HepG2 (cell line): ENCODE measurements at regions not wholly inside any gene's neighbourhood (a gene's known extent, or its start where the extent isn't known, plus 50 kb on each side); places are given as distances from the start of the nearest gene placed in this dataset.
A peak's percentile ranks its signal among the peaks of the same experiment; 100 is the strongest.

Source experiments
- ATAC-seq: fragments of 200-7000 bp; cut with Tn5 transposase; 3 replicates; pipeline ENCODE4 v1.9.1; 2020; ENCODE audit warnings: mild to moderate bottlenecking, moderate library complexity
- BruUV-seq: library from RNA; stranded (reverse); fragments of 400-500 nt; replicated peaks from 2 replicates; lab custom pipeline; 2021; lab: Mats Ljungman, UMichigan
- CTCF ChIA-PET: fragments of 300-600 bp; formaldehyde crosslinking; extraction: SDS; loops from one replicate; lab custom pipeline; 2021; ENCODE audit warnings: low total read pairs, inconsistent platforms, low intra/inter-chr PET ratio; lab: Yijun Ruan, JAX
- POLR2A ChIA-PET: fragments of 350-600 bp; sonication (Branson Sonifier 250); formaldehyde crosslinking; loops from one replicate; lab custom pipeline; 2020; ENCODE audit warnings: antibody characterized with exemption, inconsistent platforms; lab: Yijun Ruan, JAX
- DNase-seq: peaks from one replicate; pipeline ENCODE4 v3.0.0-alpha.2; 2015; ENCODE audit warnings: low spot score
- FAIRE-seq: peaks from 3 replicates; lab custom pipeline; 2011; peaks lifted over from hg19 to GRCh38; lab: Jason Lieb, UNC
- H2AFZ ChIP-seq: one replicate; pipeline ENCODE4 v1.6.1; 2011; ENCODE audit warnings: low read length, inconsistent platforms
- H3K27ac ChIP-seq: fragments of 300-600 bp; 3 replicates; pipeline ENCODE4 v1.8.0; 2011; ENCODE audit warnings: mixed run types, mild to moderate bottlenecking, mixed read lengths, low read length, inconsistent platforms; ENCODE audit not compliant: insufficient read depth; ENCODE audit errors: extremely low read length
- H3K27me3 ChIP-seq, 2 experiments: fragments of 200-600 bp in 1 of 2; 2 replicates in 1 of 2; 3 replicates in 1 of 2; pipeline versions ENCODE4 v1.6.0 to v1.8.0; 2011; ENCODE audit warnings: low read length in 2 of 2, mild to moderate bottlenecking in 2 of 2, moderate library complexity in 2 of 2, inconsistent platforms in 1 of 2; ENCODE audit not compliant: insufficient read depth in 2 of 2, control insufficient read depth in 1 of 2
- H3K36me3 ChIP-seq, 2 experiments: fragments of 200-600 bp in 1 of 2; replicated peaks in 1 of 2; 2 replicates in 1 of 2; 3 replicates in 1 of 2; pipeline versions ENCODE4 v1.5.1 to v1.8.0; 2011; ENCODE audit warnings: low read length in 2 of 2, inconsistent platforms in 1 of 2; ENCODE audit not compliant: insufficient read depth in 2 of 2, control insufficient read depth in 1 of 2
- H3K4me1 ChIP-seq: 2 replicates; pipeline ENCODE4 v1.5.1; 2012; ENCODE audit warnings: low read length, inconsistent platforms; ENCODE audit not compliant: insufficient read depth
- H3K4me2 ChIP-seq: 2 replicates; pipeline ENCODE4 v1.6.0; 2011; ENCODE audit warnings: low read depth, low read length, inconsistent platforms
- H3K4me3 ChIP-seq, 3 experiments: fragments of 200-600 bp in 1 of 3; sonication (generic), shearing (Covaris generic) in 1 of 3; replicated peaks in 1 of 3; 2 replicates each; pipeline ENCODE4 v1.5.1; 2011 to 2016; ENCODE audit warnings: low read length in 3 of 3, inconsistent platforms in 2 of 3, low read depth in 2 of 3, mild to moderate bottlenecking in 2 of 3, control low read depth in 1 of 3, mixed read lengths in 1 of 3; ENCODE audit not compliant: insufficient read depth in 1 of 3
- H3K79me2 ChIP-seq: one replicate; pipeline ENCODE4 v1.6.1; 2011; ENCODE audit warnings: low read length, inconsistent platforms; ENCODE audit not compliant: insufficient read depth
- H3K9ac ChIP-seq: 2 replicates; pipeline ENCODE4 v1.6.0; 2011; ENCODE audit warnings: mild to moderate bottlenecking, low read depth, low read length, inconsistent platforms; ENCODE audit not compliant: insufficient read depth
- H3K9me3 ChIP-seq: 2 replicates; pipeline ENCODE4 v1.5.1; 2012; ENCODE audit warnings: mild to moderate bottlenecking, low read length
- H4K20me1 ChIP-seq: 2 replicates; pipeline ENCODE4 v1.6.0; 2011; ENCODE audit warnings: inconsistent platforms, mild to moderate bottlenecking, low read length, moderate library complexity; ENCODE audit not compliant: insufficient read depth
- EED ChIP-seq: sonication (generic); formaldehyde crosslinking; IDR thresholded peaks from 2 replicates; pipeline ENCODE4 v1.5.0; 2020; ENCODE audit warnings: mild to moderate bottlenecking, missing genetic modification reagents
- GPN1 ChIP-seq: sonication (generic); formaldehyde crosslinking; IDR thresholded peaks from 2 replicates; pipeline ENCODE4 v1.5.1; 2020; ENCODE audit warnings: missing genetic modification reagents, borderline replicate concordance
- MAFF ChIP-seq: IDR thresholded peaks from 2 replicates; pipeline ENCODE4 v1.6.1; 2011; ENCODE audit warnings: low read depth, low read length, improper control_type of control experiment
- MAFK ChIP-seq, 2 experiments: IDR thresholded peaks in 1 of 2; conservative IDR thresholded peaks in 1 of 2; 2 replicates each; pipeline ENCODE4 v1.6.1; 2011; ENCODE audit warnings: improper control_type of control experiment in 2 of 2, low read length in 2 of 2
- ZNF564 ChIP-seq: sonication (generic); formaldehyde crosslinking; IDR thresholded peaks from 2 replicates; pipeline ENCODE4 v1.8.1; 2023; ENCODE audit warnings: mild to moderate bottlenecking, missing genetic modification reagents
- WGBS: methylation state at CpG from one replicate; pipeline ENCODE4 v1.1.6; 2017; ENCODE audit warnings: low lambda C conversion rate; 5-methylcytosine and 5-hydroxymethylcytosine counted together
- in situ Hi-C: cut with HindIII; loops from 2 replicates; pipeline ENCODE4 v1.10.0; 2017; ENCODE audit warnings: low pct_unique_long_range_greater_than_20kb; ENCODE audit not compliant: extremely low pct_ligation_motif_present
- intact Hi-C: fragments of 100-400 bp; cut with micrococcal nuclease; formaldehyde crosslinking; loops from one replicate; pipeline ENCODE4 v1.10.0; 2022; ENCODE audit not compliant: unreplicated experiment
- TF ChIP-seq, protein P1 (sequence below): sonication (generic); formaldehyde crosslinking; IDR thresholded peaks from 2 replicates; pipeline ENCODE4 v1.4.0; 2020; ENCODE audit warnings: missing genetic modification reagents

DNA sequence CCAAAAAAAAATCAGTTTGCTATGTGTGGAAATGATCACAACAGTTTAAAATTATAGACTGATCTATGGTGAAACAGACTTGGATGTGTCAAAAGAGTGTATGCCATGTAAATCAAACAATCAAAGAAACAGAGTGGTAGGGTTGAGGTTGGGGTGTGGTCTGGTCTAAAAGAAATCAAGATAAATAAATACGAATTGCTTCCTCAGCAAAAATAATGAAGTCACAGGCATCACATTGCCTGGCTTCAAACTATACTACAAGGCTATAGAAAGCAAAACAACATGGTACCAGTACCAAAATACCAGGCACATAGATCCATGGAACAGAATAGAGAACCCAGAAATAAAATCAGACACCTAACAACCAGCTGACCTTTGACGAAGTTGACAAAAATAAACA is 1796.9 kb downstream of the NCAM2 start:
- no peak overlapping the region for H3K9ac ChIP-seq
- H3K36me3 ChIP-seq = no peaks in the 10 kb centered on the region
- no peak for ATAC-seq
- H3K27me3 ChIP-seq = no peaks in the 10 kb centered on the region
- no peak overlapping the region for H2AFZ ChIP-seq
- H3K79me2 ChIP-seq = no peaks in the 10 kb centered on the region
- no peak overlapping the region for H3K27ac ChIP-seq
- TF ChIP-seq MAFK (conservative IDR thresholded peaks at IDR 0.05 in 1 of 2, IDR thresholded peaks at IDR 0.05 in 1 of 2; ENCODE audit: low read length in 2 of 2) (peak; percentile 84 to 89), ZNF564 (no peak), EED (CRISPR knock-in tag) (no peak), MAFF (peak; percentile 84)
- TF ChIP-seq, protein P1, sequence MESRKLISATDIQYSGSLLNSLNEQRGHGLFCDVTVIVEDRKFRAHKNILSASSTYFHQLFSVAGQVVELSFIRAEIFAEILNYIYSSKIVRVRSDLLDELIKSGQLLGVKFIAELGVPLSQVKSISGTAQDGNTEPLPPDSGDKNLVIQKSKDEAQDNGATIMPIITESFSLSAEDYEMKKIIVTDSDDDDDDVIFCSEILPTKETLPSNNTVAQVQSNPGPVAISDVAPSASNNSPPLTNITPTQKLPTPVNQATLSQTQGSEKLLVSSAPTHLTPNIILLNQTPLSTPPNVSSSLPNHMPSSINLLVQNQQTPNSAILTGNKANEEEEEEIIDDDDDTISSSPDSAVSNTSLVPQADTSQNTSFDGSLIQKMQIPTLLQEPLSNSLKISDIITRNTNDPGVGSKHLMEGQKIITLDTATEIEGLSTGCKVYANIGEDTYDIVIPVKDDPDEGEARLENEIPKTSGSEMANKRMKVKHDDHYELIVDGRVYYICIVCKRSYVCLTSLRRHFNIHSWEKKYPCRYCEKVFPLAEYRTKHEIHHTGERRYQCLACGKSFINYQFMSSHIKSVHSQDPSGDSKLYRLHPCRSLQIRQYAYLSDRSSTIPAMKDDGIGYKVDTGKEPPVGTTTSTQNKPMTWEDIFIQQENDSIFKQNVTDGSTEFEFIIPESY (CRISPR knock-in tag) = no peak
- TF ChIP-seq, all 625 proteins: peak for 2
- no TSS peak for BruUV-seq
- intact Hi-C loops = loop anchor here (10.0 kb wide), 1 partner anchor 1560 kb away; no protein-coding TSS in a partner anchor
- no peak overlapping the region for H3K4me2 ChIP-seq
- no peak overlapping the region for H3K4me3 ChIP-seq
- ChIA-PET POLR2A (no interaction called here), CTCF (no interaction called here)
- FAIRE-seq = no peak
- in situ Hi-C loops = loop anchor here (10.0 kb wide), 1 partner anchor 1630 kb away; no protein-coding TSS in a partner anchor
- H3K4me1 ChIP-seq = no peaks in the 10 kb centered on the region
- no peaks in the 10 kb centered on the region for H4K20me1 ChIP-seq
- WGBS = 0% methylated on average over 2 of the region's 2 CpGs
- no peak for DNase-seq
- H3K9me3 ChIP-seq = peaks cover 37% of the 10 kb centered on the region

DNA sequence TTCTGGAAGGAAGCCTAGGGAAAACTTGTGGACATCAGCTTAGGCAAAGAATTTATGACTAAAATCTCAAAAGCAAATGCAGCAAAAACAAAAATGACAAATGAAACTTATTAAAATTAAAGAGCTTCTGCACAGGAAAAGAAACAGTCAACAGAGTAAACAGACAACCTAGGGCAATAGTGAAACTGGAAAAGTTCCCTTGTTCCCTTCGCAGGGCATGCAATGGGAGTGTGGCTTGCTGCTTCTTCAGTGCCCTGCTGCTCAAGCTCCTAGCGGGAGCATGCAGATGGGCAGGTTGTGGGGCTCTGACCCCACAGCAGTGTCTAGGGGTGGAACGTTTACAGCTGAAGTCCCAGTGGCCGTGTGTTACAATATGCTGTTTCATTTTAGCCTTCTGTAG is 1797.4 kb downstream of the NCAM2 start:
- no peak for DNase-seq
- Histone ChIP-seq H3K9me3 (peaks cover 37% of the 10 kb centered on the region), H3K9ac (no peak overlapping the region), H3K4me2 (no peak overlapping the region), H3K27ac (no peak overlapping the region), H3K4me1 (no peaks in the 10 kb centered on the region), H3K27me3 (no peaks in the 10 kb centered on the region), H3K36me3 (no peaks in the 10 kb centered on the region), H2AFZ (no peak overlapping the region), H3K79me2 (no peaks in the 10 kb centered on the region), H3K4me3 (no peak overlapping the region), H4K20me1 (no peaks in the 10 kb centered on the region)
- ChIA-PET POLR2A (no interaction called here), CTCF (no interaction called here)
- WGBS = 10% methylated on average over 2 of the region's 4 CpGs
- in situ Hi-C loops = loop anchor here (10.0 kb wide), 1 partner anchor 1631 kb away; no protein-coding TSS in a partner anchor
- no peak for TF ChIP-seq GPN1 (CRISPR knock-in tag)
- BruUV-seq = no TSS peak
- peak; percentile 31 for ATAC-seq
- intact Hi-C loops = loop anchor here (10.0 kb wide), 1 partner anchor 1561 kb away; no protein-coding TSS in a partner anchor
- no peak for FAIRE-seq
